ENCODE measurements at regions not wholly inside any gene's neighbourhood (a gene's known extent, or its start where the extent isn't known, plus 50 kb on each side); places are given as distances from the start of the nearest gene placed in this dataset.

DNA sequence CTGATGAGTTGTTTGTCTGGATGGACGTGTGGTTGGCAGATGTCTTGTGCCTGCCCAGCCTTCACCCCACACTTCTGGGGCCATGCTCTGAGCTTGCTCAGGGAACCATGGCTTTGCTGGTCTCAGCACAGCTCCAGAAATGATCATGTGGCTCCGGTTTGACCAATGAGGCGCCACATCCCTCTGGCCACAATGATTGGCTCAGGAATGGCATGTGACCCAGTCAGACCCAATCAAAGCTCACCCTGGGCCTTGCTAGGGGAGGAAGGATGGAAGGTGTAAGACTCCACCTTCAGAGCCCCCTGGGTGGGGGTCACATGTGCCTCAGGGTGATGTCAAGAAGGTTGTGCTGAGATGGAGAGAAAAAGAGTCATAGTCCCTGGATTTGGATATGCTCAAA, 281.6 kb upstream of the SULF2 start:
- intact Hi-C loops (cut with micrococcal nuclease) = no loop called here
- Mint-ChIP-seq H3K4me1 (no peaks in the 10 kb centered on the region), H3K36me3 (no peaks in the 10 kb centered on the region), H3K27me3 (peaks cover 7 to 15% of the 10 kb centered on the region in 2 donors), H3K4me3 (no peak overlapping the region), H3K27ac (no peak overlapping the region), H3K9me3 (peaks cover 0 to 5% (median 0%) of the 10 kb centered on the region in 8 donors)
- Histone ChIP-seq H3K27ac (ENCODE audit: low read depth, low read length) (no peak overlapping the region), H3K9me3 (ENCODE audit: control insufficient read depth in 1 of 2, low read length in 2 of 2) (no peaks in the 10 kb centered on the region), H3K4me1 (ENCODE audit: insufficient read depth, low read length) (no peaks in the 10 kb centered on the region), H3K27me3 (ENCODE audit: insufficient read depth, low read length) (no peaks in the 10 kb centered on the region), H3K4me3 (ENCODE audit: low read length in 2 of 2) (no peak overlapping the region), H3K36me3 (ENCODE audit: insufficient read depth, low read length) (no peaks in the 10 kb centered on the region)
- no peak for DNase-seq
- ChIA-PET POLR2A (ENCODE audit: partially characterized antibody) (no interaction called here), CTCF (ENCODE audit: partially characterized antibody) (no interaction called here)

DNA sequence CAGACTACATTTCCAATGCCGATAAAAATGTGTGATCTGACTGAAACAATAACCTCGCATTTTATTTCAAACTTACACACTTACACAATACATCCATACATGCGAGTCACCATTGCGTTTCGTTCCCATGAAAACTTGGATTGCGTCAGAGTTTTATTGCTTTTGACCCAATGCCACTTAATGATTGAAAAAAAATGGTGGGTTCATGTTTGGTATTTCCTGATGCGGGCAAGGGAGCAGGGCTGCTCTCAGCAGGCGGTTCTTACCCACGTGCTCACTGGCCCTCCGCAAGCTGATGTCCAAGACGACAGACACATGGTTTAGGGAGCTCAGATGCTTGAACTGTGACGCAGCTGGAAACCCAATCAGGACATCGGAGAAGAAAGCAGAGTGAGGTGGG, 281.0 kb upstream of the SULF2 start:
- H3K27ac Mint-ChIP-seq = no peak overlapping the region
- no peaks in the 10 kb centered on the region for H3K36me3 Mint-ChIP-seq
- Histone ChIP-seq H3K36me3 (ENCODE audit: insufficient read depth, low read length) (no peaks in the 10 kb centered on the region), H3K27me3 (ENCODE audit: insufficient read depth, low read length) (no peaks in the 10 kb centered on the region), H3K9me3 (ENCODE audit: control insufficient read depth in 1 of 2, low read length in 2 of 2) (no peaks in the 10 kb centered on the region), H3K4me1 (ENCODE audit: insufficient read depth, low read length) (no peaks in the 10 kb centered on the region), H3K4me3 (ENCODE audit: low read length in 2 of 2) (no peak overlapping the region), H3K27ac (ENCODE audit: low read depth, low read length) (no peak overlapping the region)
- peaks cover 5 to 14% of the 10 kb centered on the region in 2 donors for H3K27me3 Mint-ChIP-seq
- no peak overlapping the region for H3K4me3 Mint-ChIP-seq
- ChIA-PET POLR2A (ENCODE audit: partially characterized antibody) (no interaction called here), CTCF (ENCODE audit: partially characterized antibody) (no interaction called here)
- H3K9me3 Mint-ChIP-seq = peaks cover 0 to 5% (median 0%) of the 10 kb centered on the region in 8 donors
- no peaks in the 10 kb centered on the region for H3K4me1 Mint-ChIP-seq
- intact Hi-C loops (cut with micrococcal nuclease) = no loop called here
- DNase-seq = no peak

DNA sequence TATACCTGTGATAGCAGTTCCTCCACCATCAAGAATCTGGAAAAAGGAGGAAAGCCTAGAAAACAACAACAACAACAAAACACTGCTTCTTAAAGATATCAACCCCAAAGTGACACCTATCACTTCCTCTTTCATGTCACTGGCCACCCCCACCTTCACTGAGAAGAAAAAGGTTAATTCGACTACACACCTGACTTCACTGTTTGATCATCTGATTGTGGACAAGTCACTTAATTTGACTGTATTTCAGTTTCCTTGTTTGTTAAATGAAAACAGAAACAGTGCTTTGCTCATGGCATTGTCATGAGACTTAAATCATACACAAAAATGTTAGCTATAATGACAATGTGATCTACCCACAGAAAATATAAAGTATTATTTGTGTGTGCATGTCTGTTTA, 280.6 kb upstream of the SULF2 start:
- Histone ChIP-seq H3K27ac (ENCODE audit: low read depth, low read length) (no peak overlapping the region), H3K9me3 (ENCODE audit: control insufficient read depth in 1 of 2, low read length in 2 of 2) (no peaks in the 10 kb centered on the region), H3K27me3 (ENCODE audit: insufficient read depth, low read length) (no peaks in the 10 kb centered on the region), H3K4me1 (ENCODE audit: insufficient read depth, low read length) (no peaks in the 10 kb centered on the region), H3K36me3 (ENCODE audit: insufficient read depth, low read length) (no peaks in the 10 kb centered on the region), H3K4me3 (ENCODE audit: low read length in 2 of 2) (no peak overlapping the region)
- Mint-ChIP-seq H3K27me3 (peaks cover 3 to 14% of the 10 kb centered on the region in 2 donors), H3K4me1 (no peaks in the 10 kb centered on the region), H3K4me3 (no peak overlapping the region), H3K27ac (no peak overlapping the region), H3K36me3 (no peaks in the 10 kb centered on the region), H3K9me3 (peaks cover 0 to 5% (median 0%) of the 10 kb centered on the region in 8 donors)
- ChIA-PET CTCF (ENCODE audit: partially characterized antibody) (no interaction called here), POLR2A (ENCODE audit: partially characterized antibody) (no interaction called here)
- intact Hi-C loops (cut with micrococcal nuclease) = no loop called here
- no peak for DNase-seq

DNA sequence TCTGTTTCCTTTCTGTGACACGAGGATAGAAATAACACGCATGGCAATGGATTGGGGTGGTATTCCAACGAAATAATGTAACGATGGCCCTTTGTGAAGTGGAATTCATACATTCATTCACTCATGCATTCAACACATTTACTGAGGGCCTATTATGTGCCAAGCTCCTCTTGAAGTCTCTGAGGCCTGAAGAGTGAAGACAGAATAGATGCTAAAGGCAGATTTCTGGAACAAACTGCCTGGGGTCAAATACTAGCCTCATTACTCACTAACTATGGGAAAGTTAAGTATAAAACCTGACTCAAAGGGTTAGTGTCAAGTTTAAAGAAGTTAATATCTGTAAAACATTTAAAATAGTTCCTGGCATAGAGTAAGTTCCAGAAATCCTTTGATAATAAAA, 279.6 kb upstream of the SULF2 start:
- Mint-ChIP-seq H3K27ac (no peak overlapping the region), H3K4me3 (no peak overlapping the region), H3K27me3 (peaks cover 3 to 16% of the 10 kb centered on the region in 2 donors), H3K4me1 (no peaks in the 10 kb centered on the region), H3K36me3 (no peaks in the 10 kb centered on the region), H3K9me3 (peaks cover 0 to 5% (median 0%) of the 10 kb centered on the region in 8 donors)
- Histone ChIP-seq H3K36me3 (ENCODE audit: insufficient read depth, low read length) (no peaks in the 10 kb centered on the region), H3K4me3 (ENCODE audit: low read length in 2 of 2) (no peak overlapping the region), H3K27ac (ENCODE audit: low read depth, low read length) (no peak overlapping the region), H3K9me3 (ENCODE audit: control insufficient read depth in 1 of 2, low read length in 2 of 2) (no peaks in the 10 kb centered on the region), H3K4me1 (ENCODE audit: insufficient read depth, low read length) (no peaks in the 10 kb centered on the region), H3K27me3 (ENCODE audit: insufficient read depth, low read length) (no peaks in the 10 kb centered on the region)
- ChIA-PET CTCF (ENCODE audit: partially characterized antibody) (no interaction called here), POLR2A (ENCODE audit: partially characterized antibody) (no interaction called here)
- DNase-seq = no peak
- intact Hi-C loops (cut with micrococcal nuclease) = no loop called here

DNA sequence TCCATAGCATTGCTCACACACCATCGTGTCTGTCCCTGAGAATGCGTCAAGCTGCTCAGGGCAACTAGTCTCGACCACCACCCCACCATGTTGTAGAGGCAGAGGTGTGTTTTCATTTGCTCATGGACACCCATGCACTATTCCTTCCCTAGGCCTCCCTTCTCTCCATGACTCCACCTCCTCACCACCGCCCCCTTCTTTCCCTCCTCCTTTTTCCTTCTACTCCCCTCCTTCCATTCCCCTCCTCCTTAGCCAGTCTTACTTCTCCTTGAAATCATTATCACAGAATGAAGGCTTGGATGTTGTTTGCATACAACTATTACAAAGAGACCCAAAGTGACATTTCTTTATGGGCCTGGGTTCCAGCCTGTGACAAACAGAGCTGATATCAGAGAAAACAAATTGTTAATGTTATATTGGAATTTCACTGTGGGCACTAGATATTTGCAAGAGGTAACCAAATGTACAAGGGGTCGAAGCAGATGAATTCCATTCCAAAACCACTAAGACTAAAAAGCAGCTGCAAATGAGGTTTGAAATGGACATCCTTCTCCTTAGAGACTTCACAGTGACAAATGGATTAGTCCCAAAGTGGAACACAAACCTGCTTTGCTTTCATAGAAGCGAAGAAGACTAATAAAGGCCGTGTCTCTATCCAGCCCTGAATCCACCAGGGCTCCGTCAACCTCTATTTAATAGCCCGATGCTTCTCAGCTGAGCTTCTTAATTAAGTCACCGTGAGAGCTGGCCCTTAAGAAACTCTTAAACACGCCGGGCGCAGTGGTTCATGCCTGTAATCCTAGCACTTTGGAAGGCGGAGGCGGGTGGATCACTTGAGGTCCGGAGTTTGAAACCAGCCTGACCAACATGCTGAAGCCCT, 275.8 kb upstream of the SULF2 start:
- CTCF ChIA-PET (ENCODE audit: partially characterized antibody) = no interaction called here
- Histone ChIP-seq H3K36me3 (ENCODE audit: insufficient read depth, low read length) (no peaks in the 10 kb centered on the region), H3K27me3 (ENCODE audit: insufficient read depth, low read length) (no peaks in the 10 kb centered on the region), H3K27ac (ENCODE audit: low read depth, low read length) (no peak overlapping the region), H3K4me3 (ENCODE audit: low read length in 2 of 2) (no peak overlapping the region), H3K9me3 (ENCODE audit: control insufficient read depth in 1 of 2, low read length in 2 of 2) (no peaks in the 10 kb centered on the region), H3K4me1 (ENCODE audit: insufficient read depth, low read length) (no peaks in the 10 kb centered on the region)
- Mint-ChIP-seq H3K9me3 (peaks cover 0 to 5% (median 1%) of the 10 kb centered on the region in 8 donors), H3K4me1 (no peaks in the 10 kb centered on the region), H3K36me3 (no peaks in the 10 kb centered on the region), H3K27me3 (peaks cover 2 to 12% of the 10 kb centered on the region in 2 donors), H3K27ac (no peak overlapping the region), H3K4me3 (no peak overlapping the region)
- POLR2A ChIA-PET (ENCODE audit: partially characterized antibody) = no interaction called here
- intact Hi-C loops (cut with micrococcal nuclease) = no loop called here
- DNase-seq = no peak

DNA sequence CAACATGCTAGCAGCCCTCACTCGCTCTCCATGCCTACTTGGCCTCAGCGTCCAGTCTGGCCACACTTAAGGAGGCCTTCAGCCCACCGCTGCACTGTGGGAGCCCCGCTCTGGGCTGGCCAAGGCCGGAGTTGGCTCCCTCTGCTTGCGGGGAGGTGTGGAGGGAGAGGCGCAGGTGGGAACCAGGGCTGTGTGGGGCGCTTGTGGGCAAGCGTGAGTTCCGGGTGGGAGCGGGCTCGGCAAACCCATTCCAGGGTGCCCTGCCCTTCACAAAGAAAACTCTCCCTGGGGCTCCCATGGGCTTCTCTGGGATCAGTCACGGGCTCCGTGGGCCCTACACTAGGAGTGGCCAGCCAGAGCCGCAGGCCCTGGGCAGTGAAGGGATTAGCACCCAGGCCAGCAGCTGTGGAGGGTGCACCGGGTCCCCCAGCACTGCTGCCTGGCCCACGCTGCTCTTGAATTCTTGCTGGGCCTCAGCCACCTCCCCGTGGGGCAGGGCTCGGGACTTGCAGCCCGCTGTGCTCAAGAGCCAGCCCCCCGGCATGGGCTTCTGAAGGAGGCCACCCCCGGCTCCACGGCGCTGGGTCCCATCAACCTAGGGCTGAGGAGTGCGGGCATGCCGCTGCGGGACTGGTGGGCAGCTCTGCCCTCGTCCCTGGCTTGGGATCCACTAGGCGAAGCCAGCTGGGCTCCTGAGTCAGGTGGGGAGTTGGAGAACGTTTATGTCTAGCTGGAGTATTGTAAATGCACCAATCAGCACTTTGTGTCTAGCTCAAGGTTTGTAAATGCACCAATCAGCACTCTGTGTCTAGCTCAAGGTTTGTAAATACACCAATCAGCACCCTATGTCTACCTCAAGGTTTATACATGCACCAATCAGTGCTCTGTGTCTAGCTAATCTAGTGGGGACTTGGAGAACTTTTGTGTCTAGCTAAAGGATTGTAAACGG, 273.6 kb upstream of the SULF2 start:
- Mint-ChIP-seq H3K27me3 (peaks cover 8 to 18% of the 10 kb centered on the region in 2 donors), H3K4me1 (no peaks in the 10 kb centered on the region), H3K36me3 (no peaks in the 10 kb centered on the region), H3K4me3 (no peak overlapping the region), H3K27ac (no peak overlapping the region), H3K9me3 (peaks cover 0 to 5% (median 2%) of the 10 kb centered on the region in 8 donors)
- Histone ChIP-seq H3K4me1 (ENCODE audit: insufficient read depth, low read length) (no peaks in the 10 kb centered on the region), H3K4me3 (ENCODE audit: low read length in 2 of 2) (no peak overlapping the region), H3K27me3 (ENCODE audit: insufficient read depth, low read length) (no peaks in the 10 kb centered on the region), H3K9me3 (ENCODE audit: control insufficient read depth in 1 of 2, low read length in 2 of 2) (no peaks in the 10 kb centered on the region), H3K27ac (ENCODE audit: low read depth, low read length) (no peak overlapping the region), H3K36me3 (ENCODE audit: insufficient read depth, low read length) (no peaks in the 10 kb centered on the region)
- POLR2A ChIA-PET (ENCODE audit: partially characterized antibody) = no interaction called here
- intact Hi-C loops (cut with micrococcal nuclease) = no loop called here
- no peak for DNase-seq
- CTCF ChIA-PET (ENCODE audit: partially characterized antibody) = no interaction called here

DNA sequence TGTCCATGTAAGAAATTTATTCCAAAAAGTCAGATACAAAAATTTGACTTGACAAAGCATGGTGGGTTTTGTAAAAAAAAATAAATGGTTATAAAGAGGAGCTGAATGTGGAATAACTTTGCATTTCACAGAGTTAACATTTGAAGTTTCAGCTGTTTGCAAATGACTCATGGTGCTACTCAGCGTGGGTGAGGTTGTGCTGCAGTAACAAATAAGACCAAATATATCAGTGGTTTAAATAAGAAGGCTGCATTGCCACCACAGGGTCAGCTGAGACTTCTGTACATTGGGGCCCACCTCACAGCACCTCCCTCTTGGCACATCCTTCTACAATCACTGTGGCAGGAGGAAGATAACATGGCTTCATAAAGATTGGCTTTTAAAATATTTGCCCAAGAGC, 272.5 kb upstream of the SULF2 start:
- no peaks in the 10 kb centered on the region for H3K27me3 ChIP-seq (ENCODE audit: insufficient read depth, low read length)
- CTCF ChIA-PET (ENCODE audit: partially characterized antibody) = no interaction called here
- Mint-ChIP-seq H3K4me1 (no peaks in the 10 kb centered on the region), H3K27ac (no peak overlapping the region), H3K9me3 (peaks cover 0 to 5% (median 3%) of the 10 kb centered on the region in 8 donors), H3K36me3 (no peaks in the 10 kb centered on the region), H3K27me3 (peaks cover 8 to 21% of the 10 kb centered on the region in 2 donors), H3K4me3 (no peak overlapping the region)
- no peak overlapping the region for H3K4me3 ChIP-seq (ENCODE audit: low read length in 2 of 2)
- no peak overlapping the region for H3K27ac ChIP-seq (ENCODE audit: low read depth, low read length)
- intact Hi-C loops (cut with micrococcal nuclease) = no loop called here
- H3K9me3 ChIP-seq (ENCODE audit: control insufficient read depth in 1 of 2, low read length in 2 of 2) = no peaks in the 10 kb centered on the region
- no peak for DNase-seq
- H3K36me3 ChIP-seq (ENCODE audit: insufficient read depth, low read length) = no peaks in the 10 kb centered on the region
- no peaks in the 10 kb centered on the region for H3K4me1 ChIP-seq (ENCODE audit: insufficient read depth, low read length)
- POLR2A ChIA-PET (ENCODE audit: partially characterized antibody) = no interaction called here
